Activated CD4-positive, alpha-beta T cell treated with anti-CD3 and anti-CD28 coated beads for 24 hours (primary cell): ENCODE measurements at regions not wholly inside any gene's neighbourhood (a gene's known extent, or its start where the extent isn't known, plus 50 kb on each side); places are given as distances from the start of the nearest gene placed in this dataset.

Experiments
- DNase-seq, 2 donors: peaks; one replicate each; pipeline ENCODE4 v3.0.0-alpha.2; 2020; ENCODE audit warnings: low read depth in 2 of 2

DNA sequence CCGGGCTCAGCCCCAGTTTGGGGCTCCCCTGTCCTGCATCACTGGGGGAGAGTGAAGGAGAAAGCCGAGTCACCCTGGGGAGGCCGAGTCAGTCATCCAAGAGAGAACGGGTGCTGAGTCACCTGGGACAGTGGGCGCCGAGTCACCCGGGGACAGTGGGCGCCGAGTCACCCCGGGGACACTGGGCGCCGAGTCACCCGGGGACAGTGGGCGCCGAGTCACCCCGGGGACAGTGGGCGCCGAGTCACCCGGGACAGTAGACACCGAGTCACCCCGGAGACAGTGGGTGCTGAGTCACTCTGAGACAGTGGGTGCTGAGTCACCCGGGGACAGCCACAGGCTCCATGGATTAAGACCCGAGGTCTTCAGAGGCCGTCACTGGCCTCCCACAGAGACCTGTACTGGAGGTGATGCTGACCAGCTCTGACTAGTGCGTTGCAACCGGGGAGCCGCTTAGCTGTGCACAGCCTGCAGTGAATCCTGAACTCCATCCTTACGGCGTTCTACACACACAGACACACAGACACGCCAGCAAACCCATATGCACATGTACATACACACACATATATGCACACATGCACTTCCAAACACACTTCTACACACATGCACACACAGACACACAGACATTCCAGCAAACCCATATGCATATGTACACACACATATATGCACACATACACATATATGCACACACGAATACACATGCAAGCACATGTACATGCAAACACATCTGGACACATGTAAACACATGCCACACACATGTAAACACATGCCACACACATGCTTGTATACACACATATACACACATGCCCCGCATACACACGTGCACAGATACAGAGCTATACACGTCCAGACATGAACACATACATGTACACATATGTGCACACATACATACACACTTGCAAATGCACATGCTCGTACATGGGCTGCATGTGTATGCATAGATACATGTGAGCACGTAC is 64.9 kb upstream of the GALNT9 start:
- DNase-seq: no peak

GRCh38 chr12:132393245-132393795 is 63.9 kb upstream of the GALNT9 start:
- DNase-seq: no peak

- no peak for DNase-seq
Measured at GRCh38 chr12:132392389-132393244, 63.2 kb upstream of the GALNT9 start.

GRCh38 chr12:132391326-132392041 is 62.1 kb upstream of the GALNT9 start:
- DNase-seq: no peak

DNA sequence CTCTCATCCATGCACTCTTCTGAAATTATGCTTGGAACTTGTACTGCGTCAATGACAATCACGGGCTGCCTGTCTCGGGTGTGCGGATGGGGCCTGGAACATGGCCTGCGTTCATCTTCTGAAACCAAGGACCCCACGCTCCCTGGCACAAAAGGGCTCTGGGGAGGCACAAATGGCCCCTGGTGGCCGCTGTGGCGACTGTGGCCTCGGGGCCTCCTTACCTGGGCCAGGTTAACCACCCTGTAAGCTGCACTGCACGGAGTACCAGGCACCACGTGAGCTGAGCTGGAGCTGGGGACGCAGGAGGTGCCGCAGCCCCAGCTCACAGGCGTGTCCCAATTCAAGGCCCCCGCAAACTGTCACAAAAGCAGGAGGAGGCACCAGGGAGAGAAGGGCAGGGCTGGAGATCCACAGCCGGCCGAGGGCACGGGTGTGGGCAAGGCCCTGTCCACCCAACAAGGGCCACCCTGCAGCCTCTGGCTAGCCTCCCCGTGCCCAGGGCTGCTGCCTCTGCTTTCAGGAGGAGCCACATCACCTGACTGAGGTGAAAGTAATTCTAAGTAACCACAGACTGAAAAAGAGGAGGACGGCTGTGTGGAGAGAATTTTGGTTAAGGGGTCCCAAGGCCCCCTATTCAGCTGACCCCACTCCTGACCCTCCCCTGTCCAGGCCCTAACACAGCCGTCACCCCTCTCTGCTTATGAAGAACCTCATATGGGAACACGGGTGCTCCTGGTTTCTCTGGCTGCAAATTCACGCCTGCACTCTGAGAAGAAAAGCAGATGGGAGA is 61.1 kb upstream of the GALNT9 start:
- no peak for DNase-seq

- no peak for DNase-seq
Measured at GRCh38 chr12:132389526-132390286, 60.3 kb upstream of the GALNT9 start.

GRCh38 chr12:132389026-132389425 is 59.6 kb upstream of the GALNT9 start:
- no peak for DNase-seq

- DNase-seq: no peak
Measured at GRCh38 chr12:132388379-132389015, 59.1 kb upstream of the GALNT9 start.

DNA sequence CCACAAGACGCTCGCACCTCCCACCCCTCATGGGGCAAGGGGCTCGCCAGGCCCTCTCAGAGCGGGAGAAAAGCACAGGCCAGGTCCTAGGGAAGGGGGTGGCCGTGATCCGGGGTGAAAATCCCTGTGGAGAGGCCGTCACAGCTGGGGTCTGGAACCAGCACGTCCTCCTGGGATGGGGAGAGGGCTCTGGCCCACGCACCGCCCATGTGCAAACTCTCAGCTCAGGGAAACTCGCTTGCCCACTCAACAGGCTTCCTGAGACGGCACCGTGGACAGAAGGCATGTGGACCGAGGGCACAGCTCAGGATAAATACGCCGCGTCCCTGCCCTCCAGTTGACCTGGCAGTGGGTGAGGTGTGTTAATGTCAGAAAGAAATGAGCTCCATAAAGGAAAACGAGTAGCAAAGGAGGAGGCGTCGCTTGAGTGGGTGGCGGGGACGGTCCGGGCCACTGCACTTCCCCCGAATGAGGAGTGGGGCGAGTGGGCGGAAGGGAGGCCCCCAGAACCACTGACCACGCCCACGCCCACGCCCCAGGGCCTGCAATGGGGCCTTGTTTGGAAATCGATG is 57.6 kb upstream of the GALNT9 start:
- DNase-seq: no peak

GRCh38 chr12:132385923-132386751 is 56.7 kb upstream of the GALNT9 start:
- no peak for DNase-seq

- no peak for DNase-seq
Measured at GRCh38 chr12:132384916-132385774, 55.8 kb upstream of the GALNT9 start.

- no peak for DNase-seq
Measured at GRCh38 chr12:132380641-132381040, 51.3 kb upstream of the GALNT9 start.

- DNase-seq: no peak
Measured at GRCh38 chr12:132379996-132380395, 50.6 kb upstream of the GALNT9 start.

GRCh38 chr12:132379576-132379975 is 50.2 kb upstream of the GALNT9 start:
- DNase-seq: no peak
